GM18502 (cell line): ENCODE measurements at regions not wholly inside any gene's neighbourhood (a gene's known extent, or its start where the extent isn't known, plus 50 kb on each side); places are given as distances from the start of the nearest gene placed in this dataset.
A peak's percentile ranks its signal among the peaks of the same experiment; 100 is the strongest.
"Not testable (repeated sequence)": the region's sequence is repeated elsewhere in the genome, so short reads cannot be mapped to it uniquely, and the experiment has no call there.

Experiments
- ATAC-seq: cut with Tn5 transposase; IDR thresholded peaks from one replicate; pipeline ENCODE4 v1.9.1; 2021; ENCODE audit warnings: mild to moderate bottlenecking; ENCODE audit not compliant: unreplicated experiment, poor library complexity

- ATAC-seq, result no peak
These were observed 301.3 kb downstream of the QKI start for GRCh38 chr6:163715846-163716245.

- ATAC-seq, result no peak
These were observed 299.7 kb downstream of the QKI start for GRCh38 chr6:163714179-163714578.

GRCh38 chr6:163712981-163713380, 298.5 kb downstream of the QKI start:
- no peak for ATAC-seq

GRCh38 chr6:163712566-163712961, 298.0 kb downstream of the QKI start:
- no peak for ATAC-seq

GRCh38 chr6:163711615-163712565, 297.4 kb downstream of the QKI start:
- peak; percentile 35 for ATAC-seq

- no peak for ATAC-seq
These were observed 296.3 kb downstream of the QKI start for GRCh38 chr6:163710532-163711470.

GRCh38 chr6:163709693-163710092, 295.2 kb downstream of the QKI start:
- no peak for ATAC-seq

GRCh38 chr6:163709255-163709654, 294.7 kb downstream of the QKI start:
- no peak for ATAC-seq

GRCh38 chr6:163708466-163708865, 293.9 kb downstream of the QKI start:
- peak; percentile 58 for ATAC-seq

GRCh38 chr6:163707387-163708355, 293.2 kb downstream of the QKI start:
- ATAC-seq, result peak; percentile 51

GRCh38 chr6:163706500-163707087, 292.1 kb downstream of the QKI start:
- no peak for ATAC-seq

- peak; percentile 57 for ATAC-seq
These were observed 291.4 kb downstream of the QKI start for GRCh38 chr6:163705923-163706322.

GRCh38 chr6:163702736-163703135, 288.2 kb downstream of the QKI start:
- peak; percentile 45 for ATAC-seq

- no peak for ATAC-seq
These were observed 287.2 kb downstream of the QKI start for GRCh38 chr6:163701762-163702161.

GRCh38 chr6:163698086-163698485, 283.6 kb downstream of the QKI start:
- ATAC-seq, result no peak

- ATAC-seq, result not testable (repeated sequence)
These were observed 281.8 kb downstream of the QKI start for GRCh38 chr6:163696311-163696710.

GRCh38 chr6:163695414-163695864, 280.9 kb downstream of the QKI start:
- no peak for ATAC-seq

- no peak for ATAC-seq
These were observed 280.5 kb downstream of the QKI start for GRCh38 chr6:163694988-163695398.

GRCh38 chr6:163694072-163694471, 279.6 kb downstream of the QKI start:
- ATAC-seq, result no peak
